NOMO-1 treated with dmso at 0.1 percent for 144 hours (cell line): ENCODE measurements at regions not wholly inside any gene's neighbourhood (a gene's known extent, or its start where the extent isn't known, plus 50 kb on each side); places are given as distances from the start of the nearest gene placed in this dataset.
"Not testable (repeated sequence)": the region's sequence is repeated elsewhere in the genome, so short reads cannot be mapped to it uniquely, and the experiment has no call there.

Experiments used
- DNase-seq: peaks from one replicate; lab custom pipeline; 2025; ENCODE audit not compliant: unreplicated experiment; lab: John Stamatoyannopoulos, UW

- no peak for DNase-seq
These were observed 663.2 kb upstream of the ANKRD30A start for GRCh38 chr10:36462194-36462593.

- DNase-seq: not testable (repeated sequence)
These were observed 667.0 kb upstream of the ANKRD30A start for GRCh38 chr10:36458437-36458836.

GRCh38 chr10:36457751-36458150 is 667.6 kb upstream of the ANKRD30A start:
- DNase-seq: no peak

GRCh38 chr10:36455526-36456133 is 669.8 kb upstream of the ANKRD30A start:
- DNase-seq: no peak

DNA sequence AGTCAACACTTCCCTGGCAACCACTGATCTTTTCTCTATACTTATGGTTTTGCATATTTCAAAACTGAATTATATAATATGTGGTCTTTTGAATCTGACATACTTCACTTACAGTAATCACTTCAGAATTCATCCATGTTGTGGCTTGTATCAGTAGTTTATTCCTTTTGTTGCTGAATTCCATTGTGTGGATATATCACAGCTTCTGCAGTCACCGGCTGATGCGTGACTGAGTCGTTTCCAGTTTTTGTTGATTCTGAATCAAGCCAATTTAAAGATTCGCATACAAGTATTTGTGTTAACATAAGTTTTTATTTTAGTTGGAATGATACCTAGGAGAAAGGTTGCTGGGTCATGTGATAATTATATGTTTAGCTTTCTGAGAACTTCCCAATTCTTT is 672.5 kb upstream of the ANKRD30A start:
- no peak for DNase-seq

DNA sequence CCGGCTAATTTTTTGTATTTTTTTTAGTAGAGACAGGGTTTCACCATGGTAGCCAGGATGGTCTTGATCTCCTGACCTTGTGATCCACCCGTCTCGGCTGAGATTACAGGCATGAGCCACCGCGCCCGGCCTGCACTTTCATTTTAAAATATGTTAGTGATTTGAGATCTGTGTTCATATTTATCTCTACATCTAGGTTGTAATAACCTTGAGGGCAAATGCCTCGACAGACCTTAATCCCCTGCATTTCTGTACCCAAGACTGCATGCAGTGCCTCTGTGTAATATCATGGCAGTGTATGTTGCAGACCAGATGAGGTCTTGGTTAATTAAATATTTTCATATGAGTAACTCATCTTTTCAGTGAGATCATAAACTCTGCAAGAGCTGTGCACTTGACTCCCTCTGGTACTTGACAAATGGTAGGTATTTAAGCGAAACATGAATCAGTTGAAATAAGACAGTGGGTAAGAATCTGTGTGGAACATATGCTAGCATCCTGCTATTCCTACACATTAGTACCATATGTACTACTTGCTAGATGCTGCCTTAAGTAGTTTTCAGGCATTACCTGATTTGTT is 673.9 kb upstream of the ANKRD30A start:
- no peak for DNase-seq

- no peak for DNase-seq
These were observed 675.0 kb upstream of the ANKRD30A start for GRCh38 chr10:36450380-36450779.

- no peak for DNase-seq
These were observed 676.4 kb upstream of the ANKRD30A start for GRCh38 chr10:36448760-36449691.

DNA sequence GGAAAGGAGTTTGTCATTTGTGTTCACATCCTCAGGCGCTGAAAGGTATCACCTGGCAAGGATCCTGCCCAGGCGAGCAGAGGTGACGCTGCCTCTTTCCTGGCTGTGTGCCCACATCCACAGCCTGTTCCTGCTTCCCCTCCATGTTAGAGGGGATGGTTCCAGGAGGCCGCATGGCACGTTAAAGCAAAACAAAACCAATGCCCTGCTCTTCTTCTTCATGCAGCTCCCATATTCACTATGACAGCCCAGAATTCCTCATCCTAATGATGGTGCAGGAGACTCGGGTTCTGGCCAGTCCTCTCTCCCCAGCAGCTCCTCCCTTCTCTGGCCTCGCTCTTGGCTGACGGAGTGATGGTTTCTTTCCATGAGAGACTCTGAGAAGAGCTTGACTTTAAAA is 678.5 kb upstream of the ANKRD30A start:
- no peak for DNase-seq

GRCh38 chr10:36443233-36443632 is 682.2 kb upstream of the ANKRD30A start:
- DNase-seq: no peak

- DNase-seq: no peak
These were observed 683.8 kb upstream of the ANKRD30A start for GRCh38 chr10:36441557-36441956.

DNA sequence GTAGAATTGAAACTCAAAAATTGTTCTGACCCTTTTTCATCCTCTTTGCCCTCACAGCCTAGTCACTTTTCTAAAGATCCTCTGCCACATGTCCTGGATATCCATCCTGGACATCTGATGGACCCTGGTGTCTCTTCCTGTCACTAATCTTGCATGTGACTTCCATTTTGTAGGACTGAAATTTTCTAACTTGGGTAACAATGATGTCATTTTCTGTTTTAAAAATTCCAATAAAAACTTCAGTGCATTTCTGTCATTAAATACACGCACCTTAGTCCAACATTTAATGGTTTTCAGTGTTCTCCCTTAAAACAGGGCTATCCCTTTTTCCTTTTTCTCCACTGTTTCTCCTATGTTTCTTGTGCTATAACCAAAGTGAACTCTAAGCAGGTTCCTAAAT is 684.9 kb upstream of the ANKRD30A start:
- no peak for DNase-seq

DNA sequence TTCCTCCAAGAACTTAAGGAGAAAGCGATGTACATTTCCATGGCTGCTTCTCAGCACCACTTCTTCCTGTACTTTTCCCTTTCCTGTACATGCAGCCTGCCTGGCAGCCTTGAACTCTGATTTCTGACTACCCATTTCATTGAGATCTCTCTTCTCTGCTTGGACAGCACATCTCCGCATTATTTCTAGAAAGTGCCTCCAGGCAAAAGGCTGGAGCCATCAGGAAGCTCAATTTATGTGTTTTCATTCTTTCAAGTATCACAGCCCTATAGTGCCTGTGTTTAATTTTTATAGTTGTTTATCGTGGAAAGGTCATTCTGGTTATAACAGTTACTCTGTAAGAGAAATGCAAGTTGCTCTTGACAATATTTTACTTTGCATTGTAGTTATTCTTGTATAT is 688.0 kb upstream of the ANKRD30A start:
- no peak for DNase-seq

DNA sequence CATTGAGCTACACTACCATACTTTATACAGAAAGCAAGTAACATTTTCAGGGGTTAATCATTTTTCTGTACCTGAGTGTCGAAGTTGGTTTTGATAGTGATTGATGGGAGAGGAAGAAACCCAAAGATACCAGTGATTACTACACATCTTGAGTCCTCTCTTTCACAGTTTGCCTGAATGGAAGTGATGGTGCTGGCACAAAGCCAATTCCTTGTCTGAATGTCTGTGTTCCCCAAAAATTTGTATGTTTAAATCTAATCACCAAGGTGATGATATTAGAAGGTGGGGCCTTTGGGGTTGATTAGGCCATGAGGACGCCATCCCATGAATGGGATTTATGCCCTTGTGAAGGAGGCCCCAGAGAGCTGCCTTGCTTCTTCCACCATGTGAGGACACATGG is 696.9 kb upstream of the ANKRD30A start:
- DNase-seq: no peak

- no peak for DNase-seq
These were observed 700.1 kb upstream of the ANKRD30A start for GRCh38 chr10:36425131-36425797.

DNA sequence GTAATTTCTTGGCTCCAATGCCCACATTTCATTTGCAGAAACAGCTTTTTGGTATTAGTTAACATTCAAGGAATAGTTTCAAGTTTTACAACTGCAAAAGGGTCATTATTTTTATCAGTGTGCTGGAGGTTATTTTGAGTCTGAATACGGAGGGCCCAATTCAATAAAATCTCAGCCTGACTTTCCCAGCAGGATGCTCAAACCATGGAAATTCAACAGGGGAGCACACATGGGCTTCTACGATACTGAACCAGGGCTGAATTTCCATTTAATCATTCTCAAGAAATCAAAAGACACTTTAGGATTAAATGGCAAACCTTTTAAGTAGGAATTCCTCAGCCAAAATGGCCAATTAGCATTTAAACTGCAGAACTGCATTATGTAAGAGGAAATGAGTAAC is 700.9 kb upstream of the ANKRD30A start:
- DNase-seq: no peak

DNA sequence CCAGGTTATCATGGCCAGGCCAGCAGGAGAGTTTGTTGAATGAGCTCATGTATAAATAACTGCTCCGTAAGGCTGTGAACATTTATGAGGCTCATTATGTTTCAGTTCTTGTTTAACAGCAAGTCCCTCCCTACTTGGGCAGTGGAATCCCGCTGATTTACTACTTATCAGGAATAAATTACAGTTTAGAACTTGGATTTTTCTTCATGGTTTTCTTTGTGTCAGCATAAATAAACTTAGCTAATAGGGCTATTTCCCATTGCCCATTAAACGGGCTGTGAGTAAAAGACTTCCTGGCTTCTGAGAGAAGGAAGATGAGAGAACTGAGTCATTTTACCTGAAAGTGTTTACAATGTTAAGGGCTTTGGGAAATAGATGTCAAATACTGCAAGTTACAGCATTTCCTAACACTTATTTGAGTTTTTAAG is 701.6 kb upstream of the ANKRD30A start:
- DNase-seq: no peak

- DNase-seq: no peak
These were observed 703.4 kb upstream of the ANKRD30A start for GRCh38 chr10:36421992-36422391.

DNA sequence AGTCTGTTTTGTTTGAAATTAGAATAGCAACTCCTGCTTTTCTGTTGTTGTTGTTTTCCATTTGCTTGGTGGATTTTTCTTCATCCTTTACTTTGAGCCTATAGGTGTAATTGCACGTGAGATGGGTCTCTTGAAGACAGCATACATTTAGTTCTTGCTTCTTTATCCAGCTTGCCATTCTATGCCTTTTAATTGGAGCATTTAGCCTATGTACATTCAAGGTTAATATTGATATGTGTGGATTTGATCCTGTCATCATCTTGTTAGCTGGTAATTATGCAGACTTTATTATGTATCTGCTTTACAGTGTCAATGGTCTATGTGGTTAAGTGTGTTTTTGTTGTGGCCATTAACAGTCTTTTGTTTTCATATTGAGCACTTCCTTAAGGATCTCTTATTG is 708.9 kb upstream of the ANKRD30A start:
- no peak for DNase-seq

DNA sequence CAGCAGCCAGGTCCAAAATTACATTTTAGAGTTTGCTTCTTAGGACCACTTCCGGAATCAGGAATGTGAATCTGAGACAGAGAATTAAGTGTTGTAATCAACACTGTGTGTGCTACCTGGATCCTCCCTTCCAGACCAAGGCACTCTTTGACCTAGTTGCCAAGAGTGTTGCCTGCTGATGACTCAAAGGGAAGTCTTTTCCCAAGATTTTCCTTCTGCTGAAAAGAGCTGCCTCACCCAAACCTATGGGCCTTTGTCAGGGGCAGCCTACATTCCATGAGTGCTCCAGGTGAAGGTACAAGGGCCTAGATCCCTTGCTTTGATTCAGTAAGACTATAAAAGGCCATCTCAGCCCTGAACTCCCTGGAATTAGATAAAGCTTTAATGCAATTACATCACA is 712.5 kb upstream of the ANKRD30A start:
- DNase-seq: no peak

DNA sequence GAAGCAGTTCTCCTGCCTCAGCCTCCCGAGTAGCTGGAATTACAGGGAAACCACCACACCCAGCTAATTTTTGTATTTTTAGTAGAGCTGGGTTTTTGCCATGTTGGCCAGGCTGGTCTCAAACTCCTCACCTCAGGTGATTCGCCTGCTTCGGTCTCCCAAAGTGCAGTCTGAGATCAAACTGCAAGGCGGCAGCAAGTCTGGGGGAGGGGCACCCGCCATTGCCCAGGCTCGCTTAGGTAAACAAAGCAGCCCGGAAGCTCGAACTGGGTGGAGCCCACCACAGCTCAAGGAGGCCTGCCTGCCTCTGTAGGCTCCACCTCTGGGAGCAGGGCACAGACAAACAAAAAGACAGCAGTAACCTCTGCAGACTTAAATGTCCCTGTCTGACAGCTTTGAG is 725.2 kb upstream of the ANKRD30A start:
- DNase-seq: not testable (repeated sequence)

- no peak for DNase-seq
These were observed 731.6 kb upstream of the ANKRD30A start for GRCh38 chr10:36393801-36394200.
